ENCODE measurements at regions not wholly inside any gene's neighbourhood (a gene's known extent, or its start where the extent isn't known, plus 50 kb on each side); places are given as distances from the start of the nearest gene placed in this dataset.
"Not testable (repeated sequence)": the region's sequence is repeated elsewhere in the genome, so short reads cannot be mapped to it uniquely, and the experiment has no call there.

DNA sequence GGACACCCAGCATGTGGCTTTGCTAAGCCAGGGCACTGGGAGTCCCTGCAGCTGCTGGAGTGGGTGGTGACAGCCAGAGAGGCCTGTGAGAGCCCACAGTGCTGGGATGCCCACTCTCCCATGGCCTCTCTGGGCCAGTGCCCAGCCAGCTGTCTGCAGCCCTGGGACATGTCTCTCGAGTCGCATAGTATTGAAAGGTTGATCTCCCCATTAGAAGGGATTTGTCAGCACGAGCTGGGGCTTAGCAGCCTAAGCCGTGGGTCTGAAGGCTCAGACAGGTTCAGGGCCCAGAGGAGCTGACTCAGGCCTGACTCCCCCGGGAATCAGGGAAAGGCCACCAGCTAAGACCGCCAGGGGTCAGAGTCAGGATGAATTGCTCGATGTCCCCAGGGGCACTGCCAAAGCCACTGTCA, 53.5 kb downstream of the FOXD2 start:
- intact Hi-C loops (cut with DNase I; ENCODE audit: low total_unique reads): no loop called here
- H3K36me3 ChIP-seq (ENCODE audit: low read depth, missing control alignments): no peaks in the 10 kb centered on the region
- 79 to 81% methylated on average over 2 to 7 of the region's 7 CpGs for WGBS, 2 donors
- no peaks in the 10 kb centered on the region for H3K27me3 ChIP-seq
- H3K9me3 ChIP-seq: no peaks in the 10 kb centered on the region
- H3K27ac ChIP-seq: no peak overlapping the region
- H3K4me1 ChIP-seq: no peaks in the 10 kb centered on the region
- no peak for DNase-seq
- H3K4me3 ChIP-seq: no peak overlapping the region
- TF ChIP-seq CTCF (IDR thresholded peaks at IDR 0.05) (no peak), POLR2A (IDR thresholded peaks at IDR 0.05) (no peak)

- intact Hi-C loops (cut with DNase I; ENCODE audit: low total_unique reads): no loop called here
Measured at GRCh38 chr1:47495176-47495713, 57.4 kb downstream of the FOXD2 start.

GRCh38 chr1:47498551-47498950, 60.7 kb downstream of the FOXD2 start:
- no peaks in the 10 kb centered on the region for H3K4me1 ChIP-seq
- no peak for TF ChIP-seq CTCF (IDR thresholded peaks at IDR 0.05)
- intact Hi-C loops (cut with DNase I; ENCODE audit: low total_unique reads): no loop called here
- WGBS, 2 donors: 64 to 67% methylated on average over 3 of the region's 3 CpGs
- H3K36me3 ChIP-seq (ENCODE audit: low read depth, missing control alignments): no peaks in the 10 kb centered on the region
- H3K27ac ChIP-seq: no peak overlapping the region
- H3K4me3 ChIP-seq: no peak overlapping the region
- DNase-seq: no peak
- no peaks in the 10 kb centered on the region for H3K27me3 ChIP-seq
- H3K9me3 ChIP-seq: no peaks in the 10 kb centered on the region

More at GRCh38 chr1:47495176-47495713, 57.4 kb downstream of the FOXD2 start:
- H3K4me3 ChIP-seq: no peak overlapping the region
- no peaks in the 10 kb centered on the region for H3K4me1 ChIP-seq
- TF ChIP-seq POLR2A (IDR thresholded peaks at IDR 0.05) (no peak), CTCF (IDR thresholded peaks at IDR 0.05) (no peak)
- WGBS, 2 donors: 46 to 48% methylated on average over 8 of the region's 8 CpGs
- no peaks in the 10 kb centered on the region for H3K36me3 ChIP-seq (ENCODE audit: low read depth, missing control alignments)
- H3K27ac ChIP-seq: no peak overlapping the region
- H3K27me3 ChIP-seq: no peaks in the 10 kb centered on the region
- H3K9me3 ChIP-seq: no peaks in the 10 kb centered on the region
- no peak for DNase-seq

DNA sequence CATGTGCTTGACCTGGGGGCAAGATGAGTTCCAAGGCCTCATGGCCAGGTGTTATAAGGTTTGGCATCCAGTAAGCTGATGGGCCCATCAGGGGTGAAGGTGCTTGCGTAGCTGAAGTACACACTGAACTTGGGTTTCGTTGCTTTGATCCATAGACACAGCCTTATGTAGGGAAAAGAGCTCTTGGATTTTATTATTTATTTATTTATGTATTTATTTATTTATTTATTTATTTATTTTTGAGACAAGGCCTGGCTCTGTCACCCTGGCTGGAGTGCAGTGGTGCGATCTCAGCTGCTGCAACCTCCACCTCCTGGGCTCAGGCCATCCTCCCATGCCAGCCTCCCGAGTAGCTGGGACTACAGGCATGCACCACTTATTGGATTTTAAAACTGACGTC, 63.2 kb downstream of the FOXD2 start:
- H3K27ac ChIP-seq: no peak overlapping the region
- no peaks in the 10 kb centered on the region for H3K9me3 ChIP-seq
- H3K27me3 ChIP-seq: no peaks in the 10 kb centered on the region
- TF ChIP-seq CTCF (IDR thresholded peaks at IDR 0.05): no peak
- TF ChIP-seq POLR2A (IDR thresholded peaks at IDR 0.05): no peak
- H3K4me1 ChIP-seq: no peaks in the 10 kb centered on the region
- no peak overlapping the region for H3K4me3 ChIP-seq
- WGBS, 2 donors: 94 to 97% methylated on average over 5 of the region's 5 CpGs
- intact Hi-C loops (cut with DNase I; ENCODE audit: low total_unique reads): no loop called here
- DNase-seq: no peak
- H3K36me3 ChIP-seq (ENCODE audit: low read depth, missing control alignments): no peaks in the 10 kb centered on the region

- no peaks in the 10 kb centered on the region for H3K9me3 ChIP-seq
- WGBS, 2 donors: 78 to 89% methylated on average over 10 to 12 of the region's 12 CpGs
- H3K27me3 ChIP-seq: no peaks in the 10 kb centered on the region
- H3K36me3 ChIP-seq (ENCODE audit: low read depth, missing control alignments): no peaks in the 10 kb centered on the region
- intact Hi-C loops (cut with DNase I; ENCODE audit: low total_unique reads): no loop called here
- no peaks in the 10 kb centered on the region for H3K4me1 ChIP-seq
- no peak overlapping the region for H3K27ac ChIP-seq
- no peak for DNase-seq
- TF ChIP-seq POLR2A (IDR thresholded peaks at IDR 0.05) (no peak), CTCF (IDR thresholded peaks at IDR 0.05) (no peak)
- H3K4me3 ChIP-seq: no peak overlapping the region
Measured at GRCh38 chr1:47502746-47503370, 65.0 kb downstream of the FOXD2 start.

- H3K27me3 ChIP-seq; H3K4me3 ChIP-seq; H3K9me3 ChIP-seq; intact Hi-C loops (cut with DNase I; ENCODE audit: low total_unique reads); H3K4me1 ChIP-seq; H3K36me3 ChIP-seq (ENCODE audit: low read depth, missing control alignments); H3K27ac ChIP-seq; DNase-seq: not testable (repeated sequence)
- 83 to 96% methylated on average over 2 to 4 of the region's 4 CpGs for WGBS, 2 donors
Measured at GRCh38 chr1:47504840-47505239, 67.0 kb downstream of the FOXD2 start.
